ENCODE measurements at regions not wholly inside any gene's neighbourhood (a gene's known extent, or its start where the extent isn't known, plus 50 kb on each side); places are given as distances from the start of the nearest gene placed in this dataset.

- WGBS (ENCODE audit: low lambda C conversion rate, missing lambda C conversion rate) = 95% methylated on average over 9 of the region's 9 CpGs
- Histone ChIP-seq H3K27ac (no peak overlapping the region), H3K79me2 (no peaks in the 10 kb centered on the region), H3K4me2 (no peak overlapping the region), H4K20me1 (ENCODE audit: insufficient read depth, poor library complexity, severe bottlenecking) (no peaks in the 10 kb centered on the region), H3K36me3 (replicated peaks; ENCODE audit: insufficient read depth, low read depth) (no peaks in the 10 kb centered on the region), H3K27me3 (no peaks in the 10 kb centered on the region), H3K4me3 (no peak overlapping the region), H3K4me1 (ENCODE audit: insufficient read depth) (no peaks in the 10 kb centered on the region), H3K9me2 (replicated peaks; ENCODE audit: insufficient read depth) (no peaks in the 10 kb centered on the region), H2AFZ (no peak overlapping the region), H3K9me3 (ENCODE audit: low read depth) (no peaks in the 10 kb centered on the region)
- TF ChIP-seq CTCF (IDR thresholded peaks at IDR 0.05; ENCODE audit: poor library complexity) (no peak), EZH2phosphoT487 (IDR thresholded peaks at IDR 0.05; ENCODE audit: low read depth, severe bottlenecking, unreplicated experiment) (no peak), EZH2 (IDR thresholded peaks at IDR 0.05; ENCODE audit: borderline replicate concordance) (no peak)
- DNase-seq (ENCODE audit: low spot score) = no peak
These were observed 224.5 kb downstream of the EFNB2 start for GRCh38 chr13:106311004-106311403.

DNA sequence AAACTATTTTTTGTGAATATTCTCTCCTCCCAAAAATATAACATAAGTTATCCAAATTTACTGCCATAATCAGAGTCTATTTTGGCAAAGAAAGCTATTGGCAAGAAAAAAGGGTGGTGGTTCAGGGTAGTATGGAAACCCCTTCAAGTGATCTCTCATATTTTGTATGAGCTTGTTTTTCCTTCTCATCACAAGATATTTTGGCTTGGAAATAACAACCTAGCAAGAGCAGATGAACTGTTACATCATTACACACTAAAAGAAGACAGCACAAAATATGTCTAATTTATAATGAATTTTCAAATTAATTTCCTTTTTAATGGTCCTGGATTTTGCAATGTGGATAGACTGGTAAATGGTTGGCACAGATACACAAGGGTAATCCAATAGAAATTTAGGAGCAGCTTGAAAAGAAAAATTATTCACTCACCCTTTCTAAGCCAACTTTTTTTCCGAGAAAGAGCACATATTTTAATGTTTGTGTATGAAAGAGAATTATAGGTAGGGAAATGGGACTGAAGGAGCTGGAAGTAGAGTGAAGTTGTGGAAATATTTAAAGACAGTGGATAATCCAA, 225.1 kb downstream of the EFNB2 start:
- H2AFZ ChIP-seq = no peak overlapping the region
- no peaks in the 10 kb centered on the region for H3K79me2 ChIP-seq
- no peak overlapping the region for H3K4me3 ChIP-seq
- no peak for TF ChIP-seq EZH2phosphoT487 (IDR thresholded peaks at IDR 0.05; ENCODE audit: low read depth, severe bottlenecking, unreplicated experiment)
- TF ChIP-seq CTCF (IDR thresholded peaks at IDR 0.05; ENCODE audit: poor library complexity) = no peak
- TF ChIP-seq EZH2 (IDR thresholded peaks at IDR 0.05; ENCODE audit: borderline replicate concordance) = no peak
- 100% methylated on average over 1 of the region's 1 CpG for WGBS (ENCODE audit: low lambda C conversion rate, missing lambda C conversion rate)
- no peak overlapping the region for H3K4me2 ChIP-seq
- H3K27me3 ChIP-seq = no peaks in the 10 kb centered on the region
- H4K20me1 ChIP-seq (ENCODE audit: insufficient read depth, poor library complexity, severe bottlenecking) = no peaks in the 10 kb centered on the region
- no peaks in the 10 kb centered on the region for H3K4me1 ChIP-seq (ENCODE audit: insufficient read depth)
- no peak overlapping the region for H3K27ac ChIP-seq
- no peaks in the 10 kb centered on the region for H3K9me2 ChIP-seq (replicated peaks; ENCODE audit: insufficient read depth)
- DNase-seq (ENCODE audit: low spot score) = no peak
- H3K36me3 ChIP-seq (replicated peaks; ENCODE audit: insufficient read depth, low read depth) = no peaks in the 10 kb centered on the region
- no peaks in the 10 kb centered on the region for H3K9me3 ChIP-seq (ENCODE audit: low read depth)

DNA sequence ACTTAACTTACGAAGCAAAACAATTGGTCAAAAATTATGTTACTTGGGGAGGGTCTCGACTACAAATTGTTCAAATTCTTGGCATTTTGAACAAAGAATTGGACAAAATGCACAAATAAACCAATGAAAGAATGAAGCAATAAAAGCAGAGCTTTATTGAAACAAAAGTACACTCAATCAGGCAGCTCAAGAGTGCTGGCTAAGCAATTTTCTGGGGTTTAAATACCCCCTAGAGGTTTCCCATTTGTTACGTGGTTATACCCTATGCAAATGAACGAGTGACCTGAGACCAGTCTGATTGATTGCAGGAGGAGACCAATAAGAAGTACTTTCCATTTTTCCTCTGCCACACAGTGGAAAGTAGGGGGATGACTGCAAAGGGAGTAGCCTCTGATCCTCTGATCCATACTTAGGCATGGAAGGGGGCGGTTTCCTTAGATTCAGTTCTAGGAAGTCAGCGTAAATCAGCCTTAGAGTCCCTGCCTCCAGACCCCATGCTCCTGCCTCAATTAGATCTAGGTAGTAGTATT, 228.6 kb downstream of the EFNB2 start:
- H3K79me2 ChIP-seq = no peaks in the 10 kb centered on the region
- H3K36me3 ChIP-seq (replicated peaks; ENCODE audit: insufficient read depth, low read depth) = no peaks in the 10 kb centered on the region
- no peaks in the 10 kb centered on the region for H4K20me1 ChIP-seq (ENCODE audit: insufficient read depth, poor library complexity, severe bottlenecking)
- H3K4me1 ChIP-seq (ENCODE audit: insufficient read depth) = no peaks in the 10 kb centered on the region
- H2AFZ ChIP-seq = no peak overlapping the region
- H3K27me3 ChIP-seq = no peaks in the 10 kb centered on the region
- H3K4me2 ChIP-seq = no peak overlapping the region
- DNase-seq (ENCODE audit: low spot score) = no peak
- no peaks in the 10 kb centered on the region for H3K9me3 ChIP-seq (ENCODE audit: low read depth)
- no peak for TF ChIP-seq EZH2phosphoT487 (IDR thresholded peaks at IDR 0.05; ENCODE audit: low read depth, severe bottlenecking, unreplicated experiment)
- no peak for TF ChIP-seq EZH2 (IDR thresholded peaks at IDR 0.05; ENCODE audit: borderline replicate concordance)
- TF ChIP-seq CTCF (IDR thresholded peaks at IDR 0.05; ENCODE audit: poor library complexity) = no peak
- H3K27ac ChIP-seq = no peak overlapping the region
- no peak overlapping the region for H3K4me3 ChIP-seq
- H3K9me2 ChIP-seq (replicated peaks; ENCODE audit: insufficient read depth) = no peaks in the 10 kb centered on the region
- WGBS (ENCODE audit: low lambda C conversion rate, missing lambda C conversion rate) = 84% methylated on average over 6 of the region's 6 CpGs

Data from hepatocyte (in vitro differentiated cells).